Thymus (tissue), 11 donors: ENCODE measurements at regions not wholly inside any gene's neighbourhood (a gene's known extent, or its start where the extent isn't known, plus 50 kb on each side); places are given as distances from the start of the nearest gene placed in this dataset.
"Not testable (repeated sequence)": the region's sequence is repeated elsewhere in the genome, so short reads cannot be mapped to it uniquely, and the experiment has no call there.

Experiments
- DNase-seq, 9 donors: peaks; one replicate each; pipeline ENCODE4 v3.0.0-alpha.2; 2013; ENCODE audit warnings: low spot score in 9 of 9, low read depth in 6 of 9, missing footprints in 1 of 9
- H3K27ac ChIP-seq, 2 donors: one replicate each; pipeline ENCODE4 v1.5.1; 2013; ENCODE audit warnings: control low read depth in 1 of 2, low read depth in 1 of 2, low read length in 1 of 2, mild to moderate bottlenecking in 1 of 2, moderate library complexity in 1 of 2
- H3K27me3 ChIP-seq, 2 donors: one replicate each; pipeline ENCODE4 v1.5.1; 2013; ENCODE audit warnings: low read length in 1 of 2; ENCODE audit not compliant: control insufficient read depth in 2 of 2, insufficient read depth in 1 of 2
- H3K36me3 ChIP-seq, 2 donors: one replicate each; pipeline ENCODE4 v1.5.1; 2013; ENCODE audit warnings: low read length in 1 of 2, mild to moderate bottlenecking in 1 of 2, moderate library complexity in 1 of 2; ENCODE audit not compliant: control insufficient read depth in 2 of 2, insufficient read depth in 2 of 2
- H3K4me1 ChIP-seq, 2 donors: one replicate each; pipeline ENCODE4 v1.5.1; 2013; ENCODE audit warnings: low read length in 2 of 2; ENCODE audit not compliant: control insufficient read depth in 2 of 2, insufficient read depth in 2 of 2
- H3K4me3 ChIP-seq, 2 donors: one replicate each; pipeline ENCODE4 v1.5.1; 2013; ENCODE audit warnings: low read length in 2 of 2, control low read depth in 1 of 2, mild to moderate bottlenecking in 1 of 2
- H3K9me3 ChIP-seq, 2 donors: one replicate each; pipeline ENCODE4 v1.5.1; 2013; ENCODE audit warnings: low read length in 1 of 2, mild to moderate bottlenecking in 1 of 2; ENCODE audit not compliant: control insufficient read depth in 2 of 2, insufficient read depth in 1 of 2
- WGBS: extraction: QIAGEN DNeasy Blood & Tissue Kit; methylation state at CpG from one replicate; pipeline ENCODE4 v1.1.7; 2013; 5-methylcytosine and 5-hydroxymethylcytosine counted together
- donor health status: healthy.

GRCh38 chr16:58999762-59000161, 265.6 kb upstream of the GOT2 start:
- Histone ChIP-seq H3K27ac (no peak overlapping the region), H3K9me3 (no peaks in the 10 kb centered on the region), H3K4me1 (no peaks in the 10 kb centered on the region), H3K27me3 (no peaks in the 10 kb centered on the region), H3K4me3 (no peak overlapping the region), H3K36me3 (no peaks in the 10 kb centered on the region)
- 95% methylated on average over 5 of the region's 5 CpGs for WGBS
- no peak for DNase-seq

GRCh38 chr16:58992755-58993154, 258.6 kb upstream of the GOT2 start:
- 88% methylated on average over 8 of the region's 8 CpGs for WGBS

GRCh38 chr16:58983181-58983965, 249.3 kb upstream of the GOT2 start:
- not testable (repeated sequence) for H3K9me3 ChIP-seq, H3K27ac ChIP-seq, H3K36me3 ChIP-seq, DNase-seq, H3K4me3 ChIP-seq, H3K27me3 ChIP-seq, H3K4me1 ChIP-seq
- WGBS: 93% methylated on average over 19 of the region's 19 CpGs

More at GRCh38 chr16:58992755-58993154, 258.6 kb upstream of the GOT2 start:
- not testable (repeated sequence) for H3K4me1 ChIP-seq, H3K36me3 ChIP-seq, H3K9me3 ChIP-seq, DNase-seq, H3K27ac ChIP-seq, H3K27me3 ChIP-seq, H3K4me3 ChIP-seq

GRCh38 chr16:58970775-58971174, 236.7 kb upstream of the GOT2 start:
- Histone ChIP-seq H3K4me3 (no peak overlapping the region), H3K27me3 (no peaks in the 10 kb centered on the region), H3K27ac (no peak overlapping the region), H3K4me1 (no peaks in the 10 kb centered on the region), H3K9me3 (no peaks in the 10 kb centered on the region), H3K36me3 (no peaks in the 10 kb centered on the region)
- 97% methylated on average over 1 of the region's 1 CpG for WGBS
- peak in 1 of 9 donors; percentile 13 for DNase-seq

GRCh38 chr16:58963479-58963878, 229.4 kb upstream of the GOT2 start:
- no peaks in the 10 kb centered on the region for H3K4me1 ChIP-seq
- H3K4me3 ChIP-seq: no peak overlapping the region
- no peaks in the 10 kb centered on the region for H3K36me3 ChIP-seq
- H3K9me3 ChIP-seq: no peaks in the 10 kb centered on the region
- H3K27ac ChIP-seq: no peak overlapping the region
- WGBS: 77% methylated on average over 3 of the region's 3 CpGs
- DNase-seq: no peak
- H3K27me3 ChIP-seq: no peaks in the 10 kb centered on the region

- no peaks in the 10 kb centered on the region for H3K9me3 ChIP-seq
- WGBS: 93% methylated on average over 1 of the region's 1 CpG
- H3K27ac ChIP-seq: no peak overlapping the region
- no peaks in the 10 kb centered on the region for H3K36me3 ChIP-seq
- H3K4me3 ChIP-seq: no peak overlapping the region
- no peak for DNase-seq
- no peaks in the 10 kb centered on the region for H3K27me3 ChIP-seq
- no peaks in the 10 kb centered on the region for H3K4me1 ChIP-seq
Measured at GRCh38 chr16:58962811-58963210, 228.7 kb upstream of the GOT2 start.

GRCh38 chr16:58960484-58960883, 226.4 kb upstream of the GOT2 start:
- 93% methylated on average over 4 of the region's 4 CpGs for WGBS
- no peaks in the 10 kb centered on the region for H3K27me3 ChIP-seq
- H3K9me3 ChIP-seq: no peaks in the 10 kb centered on the region
- no peak overlapping the region for H3K27ac ChIP-seq
- H3K4me3 ChIP-seq: no peak overlapping the region
- H3K36me3 ChIP-seq: no peaks in the 10 kb centered on the region
- DNase-seq: no peak
- no peaks in the 10 kb centered on the region for H3K4me1 ChIP-seq

- DNase-seq: no peak
- H3K27me3 ChIP-seq: no peaks in the 10 kb centered on the region
- WGBS: 94% methylated on average over 1 of the region's 1 CpG
- no peak overlapping the region for H3K4me3 ChIP-seq
- H3K36me3 ChIP-seq: no peaks in the 10 kb centered on the region
- H3K9me3 ChIP-seq: no peaks in the 10 kb centered on the region
- H3K4me1 ChIP-seq: no peaks in the 10 kb centered on the region
- no peak overlapping the region for H3K27ac ChIP-seq
Measured at GRCh38 chr16:58960034-58960433, 225.9 kb upstream of the GOT2 start.

- H3K4me3 ChIP-seq: no peak overlapping the region
- H3K4me1 ChIP-seq: no peaks in the 10 kb centered on the region
- no peaks in the 10 kb centered on the region for H3K27me3 ChIP-seq
- H3K9me3 ChIP-seq: no peaks in the 10 kb centered on the region
- no peak for DNase-seq
- H3K36me3 ChIP-seq: no peaks in the 10 kb centered on the region
- no peak overlapping the region for H3K27ac ChIP-seq
Measured at GRCh38 chr16:58958749-58959148, 224.6 kb upstream of the GOT2 start.
